ENCODE measurements at regions not wholly inside any gene's neighbourhood (a gene's known extent, or its start where the extent isn't known, plus 50 kb on each side); places are given as distances from the start of the nearest gene placed in this dataset.

- TF ChIP-seq, protein P1, sequence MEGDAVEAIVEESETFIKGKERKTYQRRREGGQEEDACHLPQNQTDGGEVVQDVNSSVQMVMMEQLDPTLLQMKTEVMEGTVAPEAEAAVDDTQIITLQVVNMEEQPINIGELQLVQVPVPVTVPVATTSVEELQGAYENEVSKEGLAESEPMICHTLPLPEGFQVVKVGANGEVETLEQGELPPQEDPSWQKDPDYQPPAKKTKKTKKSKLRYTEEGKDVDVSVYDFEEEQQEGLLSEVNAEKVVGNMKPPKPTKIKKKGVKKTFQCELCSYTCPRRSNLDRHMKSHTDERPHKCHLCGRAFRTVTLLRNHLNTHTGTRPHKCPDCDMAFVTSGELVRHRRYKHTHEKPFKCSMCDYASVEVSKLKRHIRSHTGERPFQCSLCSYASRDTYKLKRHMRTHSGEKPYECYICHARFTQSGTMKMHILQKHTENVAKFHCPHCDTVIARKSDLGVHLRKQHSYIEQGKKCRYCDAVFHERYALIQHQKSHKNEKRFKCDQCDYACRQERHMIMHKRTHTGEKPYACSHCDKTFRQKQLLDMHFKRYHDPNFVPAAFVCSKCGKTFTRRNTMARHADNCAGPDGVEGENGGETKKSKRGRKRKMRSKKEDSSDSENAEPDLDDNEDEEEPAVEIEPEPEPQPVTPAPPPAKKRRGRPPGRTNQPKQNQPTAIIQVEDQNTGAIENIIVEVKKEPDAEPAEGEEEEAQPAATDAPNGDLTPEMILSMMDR (IDR thresholded peaks at IDR 0.05): no peak
- intact Hi-C loops (cut with DNase I): no loop called here
- peak overlapping the region in 1 of 2 donors; percentile 8 for H3K27ac ChIP-seq
Measured at GRCh38 chr6:104532462-104532861, 327.3 kb downstream of the HACE1 start.

DNA sequence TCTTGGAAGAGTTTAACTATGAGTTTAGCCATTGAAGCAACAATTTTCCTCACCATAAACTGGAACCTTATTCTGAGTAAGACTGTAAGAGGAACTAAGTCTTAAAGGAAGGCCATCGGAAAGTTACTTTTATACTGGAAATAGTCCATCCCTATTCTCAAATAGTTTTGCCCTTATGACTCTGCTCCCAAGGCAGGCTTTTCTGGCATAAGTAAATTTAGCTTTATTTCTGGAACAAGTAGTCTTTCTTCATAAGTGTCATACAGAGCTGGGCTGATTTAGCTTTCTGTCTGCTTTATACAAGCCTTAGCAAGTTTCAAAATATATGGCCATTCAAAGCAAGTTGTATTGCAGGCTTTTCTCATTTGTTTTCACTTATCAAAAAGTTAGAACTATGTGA, 328.1 kb downstream of the HACE1 start:
- H3K36me3 ChIP-seq: no peaks in the 10 kb centered on the region
- DNase-seq (no peak), ATAC-seq (no peak)
- H3K27me3 ChIP-seq: no peaks in the 10 kb centered on the region
- TF ChIP-seq, protein P1 (IDR thresholded peaks at IDR 0.05): no peak
- peak overlapping the region; percentile 8 to 13 for H3K27ac ChIP-seq
- H3K9me3 ChIP-seq: no peaks in the 10 kb centered on the region
- intact Hi-C loops (cut with DNase I): no loop called here
- H3K4me1 ChIP-seq: peaks cover 4% of the 10 kb centered on the region in 2 donors
- H3K4me3 ChIP-seq: no peak overlapping the region

More at GRCh38 chr6:104532462-104532861, 327.3 kb downstream of the HACE1 start:
- no peaks in the 10 kb centered on the region for H3K27me3 ChIP-seq
- H3K4me1 ChIP-seq: peaks cover 4% of the 10 kb centered on the region in 2 donors
- no peak overlapping the region for H3K4me3 ChIP-seq
- no peaks in the 10 kb centered on the region for H3K36me3 ChIP-seq
- ATAC-seq (no peak), DNase-seq (no peak)
- no peaks in the 10 kb centered on the region for H3K9me3 ChIP-seq

- Histone ChIP-seq H3K4me3 (no peak overlapping the region), H3K27me3 (no peaks in the 10 kb centered on the region), H3K27ac (no peak overlapping the region), H3K4me1 (peaks cover 4 to 11% of the 10 kb centered on the region in 2 donors), H3K9me3 (no peaks in the 10 kb centered on the region), H3K36me3 (no peaks in the 10 kb centered on the region)
- intact Hi-C loops (cut with DNase I): no loop called here
- peak; percentile 56 for ATAC-seq
- TF ChIP-seq, protein P1 (IDR thresholded peaks at IDR 0.05): peak in 1 of 2 donors; percentile 19
- peak in 2 of 4 donors; percentile 36 to 55 for DNase-seq
Measured at GRCh38 chr6:104527761-104528415, 331.8 kb downstream of the HACE1 start.

DNA sequence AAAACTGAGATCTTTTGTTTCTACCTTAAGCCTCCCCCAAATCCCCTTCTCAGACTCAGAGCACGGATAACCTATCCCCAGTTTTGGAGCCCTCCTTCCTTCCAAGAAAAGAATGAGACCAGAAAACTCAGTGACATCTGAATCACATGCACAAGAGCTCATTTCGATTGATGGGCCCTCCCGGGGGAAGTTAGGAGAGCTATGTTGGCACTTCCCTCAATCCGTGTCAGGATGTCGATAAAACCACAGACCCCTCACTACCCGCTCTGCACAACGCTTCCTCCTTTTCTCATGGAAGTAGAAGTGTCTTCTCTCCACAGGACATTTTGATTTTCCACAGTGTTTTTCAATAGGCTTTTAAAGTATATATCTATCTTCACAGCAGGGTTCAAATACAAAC, 332.4 kb downstream of the HACE1 start:
- DNase-seq (no peak), ATAC-seq (no peak)
- Histone ChIP-seq H3K27me3 (no peaks in the 10 kb centered on the region), H3K9me3 (no peaks in the 10 kb centered on the region), H3K36me3 (no peaks in the 10 kb centered on the region), H3K4me3 (no peak overlapping the region), H3K27ac (no peak overlapping the region), H3K4me1 (peaks cover 4 to 11% of the 10 kb centered on the region in 2 donors)
- TF ChIP-seq, protein P1 (IDR thresholded peaks at IDR 0.05): no peak
- intact Hi-C loops (cut with DNase I): no loop called here

- Histone ChIP-seq H3K36me3 (no peaks in the 10 kb centered on the region), H3K9me3 (no peaks in the 10 kb centered on the region), H3K27me3 (no peaks in the 10 kb centered on the region), H3K4me1 (peaks cover 0 to 7% of the 10 kb centered on the region in 2 donors), H3K4me3 (no peak overlapping the region), H3K27ac (peak overlapping the region; percentile 6 to 13)
- intact Hi-C loops (cut with DNase I): no loop called here
- TF ChIP-seq, protein P1 (IDR thresholded peaks at IDR 0.05): no peak
- DNase-seq (no peak), ATAC-seq (no peak)
Measured at GRCh38 chr6:104526376-104526775, 333.3 kb downstream of the HACE1 start.

Data from left lung (tissue), 4 donors.